GM21786 (cell line): ENCODE measurements at regions not wholly inside any gene's neighbourhood (a gene's known extent, or its start where the extent isn't known, plus 50 kb on each side); places are given as distances from the start of the nearest gene placed in this dataset.
A peak's percentile ranks its signal among the peaks of the same experiment; 100 is the strongest.

Source experiments
- ATAC-seq: cut with Tn5 transposase; IDR thresholded peaks from one replicate; pipeline ENCODE4 v1.9.1; 2021; ENCODE audit not compliant: unreplicated experiment

- peak; percentile 76 for ATAC-seq
Observed at GRCh38 chr5:100479079-100479688, 56.0 kb upstream of the FAM174A start.

- ATAC-seq, result no peak
Observed at GRCh38 chr5:100472091-100472490, 63.1 kb upstream of the FAM174A start.

GRCh38 chr5:100469767-100470166, 65.4 kb upstream of the FAM174A start:
- ATAC-seq, result peak; percentile 95

- no peak for ATAC-seq
Observed at GRCh38 chr5:100464418-100464817, 70.8 kb upstream of the FAM174A start.

- no peak for ATAC-seq
Observed at GRCh38 chr5:100456615-100457014, 78.6 kb upstream of the FAM174A start.

GRCh38 chr5:100452126-100452525, 83.0 kb upstream of the FAM174A start:
- no peak for ATAC-seq

- no peak for ATAC-seq
Observed at GRCh38 chr5:100448111-100448528, 87.1 kb upstream of the FAM174A start.

- ATAC-seq, result no peak
Observed at GRCh38 chr5:100446879-100447430, 88.2 kb upstream of the FAM174A start.

- no peak for ATAC-seq
Observed at GRCh38 chr5:100444961-100445360, 90.2 kb upstream of the FAM174A start.

GRCh38 chr5:100434815-100435214, 100.4 kb upstream of the FAM174A start:
- ATAC-seq, result no peak

GRCh38 chr5:100432741-100433140, 102.4 kb upstream of the FAM174A start:
- ATAC-seq, result no peak

- ATAC-seq, result peak; percentile 74
Observed at GRCh38 chr5:100430268-100431195, 104.6 kb upstream of the FAM174A start.

GRCh38 chr5:100424787-100425186, 110.4 kb upstream of the FAM174A start:
- no peak for ATAC-seq

- ATAC-seq, result no peak
Observed at GRCh38 chr5:100424017-100424416, 111.2 kb upstream of the FAM174A start.

- no peak for ATAC-seq
Observed at GRCh38 chr5:100423330-100423729, 111.8 kb upstream of the FAM174A start.

GRCh38 chr5:100421360-100421759, 113.8 kb upstream of the FAM174A start:
- ATAC-seq, result no peak

GRCh38 chr5:100418231-100418630, 116.9 kb upstream of the FAM174A start:
- ATAC-seq, result no peak

GRCh38 chr5:100409660-100410151, 125.5 kb upstream of the FAM174A start:
- no peak for ATAC-seq

GRCh38 chr5:100407053-100407452, 128.1 kb upstream of the FAM174A start:
- ATAC-seq, result no peak

GRCh38 chr5:100406640-100407039, 128.5 kb upstream of the FAM174A start:
- ATAC-seq, result no peak

- ATAC-seq, result no peak
Observed at GRCh38 chr5:100402071-100402470, 133.1 kb upstream of the FAM174A start.

- ATAC-seq, result no peak
Observed at GRCh38 chr5:100401149-100401548, 134.0 kb upstream of the FAM174A start.
